CD4-positive, CD25-positive, alpha-beta regulatory T cell (primary cell): ENCODE measurements at regions not wholly inside any gene's neighbourhood (a gene's known extent, or its start where the extent isn't known, plus 50 kb on each side); places are given as distances from the start of the nearest gene placed in this dataset.
"Not testable (repeated sequence)": the region's sequence is repeated elsewhere in the genome, so short reads cannot be mapped to it uniquely, and the experiment has no call there.

Experiments
- ATAC-seq, 2 donors: fragments of 150-1000 bp; cut with Tn5 transposase; one replicate each; pipeline ENCODE4 v1.10.0; 2021; ENCODE audit warnings: low read depth in 2 of 2, moderate number of reproducible peaks in 2 of 2, moderate library complexity in 1 of 2
- DNase-seq, 3 donors: peaks; one replicate each; pipeline versions ENCODE4 v3.0.0 to v3.0.0-alpha.2; 2012 to 2022; ENCODE audit warnings: mixed read lengths in 1 of 3
- H3K27ac ChIP-seq: one replicate; pipeline ENCODE4 v1.7.0; 2013; ENCODE audit warnings: mild to moderate bottlenecking, low read length; ENCODE audit not compliant: insufficient read depth, poor library complexity, severe bottlenecking
- H3K27me3 ChIP-seq: one replicate; pipeline ENCODE4 v1.7.0; 2013; ENCODE audit warnings: low read length; ENCODE audit not compliant: control insufficient read depth, insufficient read depth
- H3K36me3 ChIP-seq: one replicate; pipeline ENCODE4 v1.7.0; 2013; ENCODE audit warnings: mild to moderate bottlenecking, low read length, moderate library complexity; ENCODE audit not compliant: control insufficient read depth, insufficient read depth
- H3K4me1 ChIP-seq: 2 replicates; pipeline ENCODE4 v1.7.0; 2013; ENCODE audit warnings: mild to moderate bottlenecking, low read length; ENCODE audit not compliant: insufficient read depth, control insufficient read depth, poor library complexity, severe bottlenecking
- H3K4me3 ChIP-seq: one replicate; pipeline ENCODE4 v1.7.0; 2013; ENCODE audit warnings: low read depth, mild to moderate bottlenecking, low read length, moderate library complexity
- H3K9me3 ChIP-seq, 2 experiments: 1 replicate in 1 of 2; 2 replicates in 1 of 2; pipeline ENCODE4 v1.7.0; 2013; ENCODE audit warnings: low read length in 2 of 2, mild to moderate bottlenecking in 1 of 2, moderate library complexity in 1 of 2; ENCODE audit not compliant: control insufficient read depth in 2 of 2
- H3K27ac Mint-ChIP-seq, 3 donors: one replicate each; pipeline ENCODE4 v1.8.0; 2020 to 2022; ENCODE audit warnings: mild to moderate bottlenecking in 3 of 3, mixed read lengths in 3 of 3, moderate library complexity in 2 of 3
- H3K27me3 Mint-ChIP-seq: one replicate; pipeline ENCODE4 v1.8.0; 2022; ENCODE audit warnings: mild to moderate bottlenecking, mixed read lengths
- H3K36me3 Mint-ChIP-seq: one replicate; pipeline ENCODE4 v1.8.0; 2020; ENCODE audit warnings: mixed read lengths
- H3K4me1 Mint-ChIP-seq, 4 donors: one replicate each; pipeline ENCODE4 v1.8.0; 2020 to 2022; ENCODE audit warnings: mixed read lengths in 4 of 4, mild to moderate bottlenecking in 1 of 4
- H3K4me3 Mint-ChIP-seq, 4 donors: one replicate each; pipeline ENCODE4 v1.8.0; 2020 to 2022; ENCODE audit warnings: mild to moderate bottlenecking in 4 of 4, mixed read lengths in 4 of 4, moderate library complexity in 3 of 4
- H3K9me3 Mint-ChIP-seq, 7 donors: one replicate each; pipeline ENCODE4 v1.8.0; 2020 to 2022; ENCODE audit warnings: mixed read lengths in 7 of 7, mild to moderate bottlenecking in 3 of 7, moderate library complexity in 2 of 7

- Mint-ChIP-seq H3K36me3 (no peaks in the 10 kb centered on the region), H3K4me3 (no peak overlapping the region), H3K27ac (no peak overlapping the region), H3K27me3 (no peaks in the 10 kb centered on the region), H3K9me3 (peaks cover 0 to 19% (median 9%) of the 10 kb centered on the region in 7 donors), H3K4me1 (no peaks in the 10 kb centered on the region)
- H3K27me3 ChIP-seq: no peaks in the 10 kb centered on the region
- no peak overlapping the region for H3K27ac ChIP-seq
- H3K4me1 ChIP-seq: no peaks in the 10 kb centered on the region
- no peaks in the 10 kb centered on the region for H3K36me3 ChIP-seq
- ATAC-seq (no peak), DNase-seq (no peak)
- H3K9me3 ChIP-seq: no peaks in the 10 kb centered on the region
- no peak overlapping the region for H3K4me3 ChIP-seq
Observed at GRCh38 chr1:190000365-190000872, 477.2 kb downstream of the BRINP3 start.

GRCh38 chr1:190001187-190001586 is 476.5 kb downstream of the BRINP3 start:
- Histone ChIP-seq H3K4me1 (no peaks in the 10 kb centered on the region), H3K36me3 (no peaks in the 10 kb centered on the region), H3K4me3 (no peak overlapping the region), H3K27ac (no peak overlapping the region), H3K9me3 (no peaks in the 10 kb centered on the region), H3K27me3 (no peaks in the 10 kb centered on the region)
- Mint-ChIP-seq H3K4me3 (no peak overlapping the region), H3K9me3 (peaks cover 0 to 23% (median 9%) of the 10 kb centered on the region in 7 donors), H3K27me3 (no peaks in the 10 kb centered on the region), H3K27ac (no peak overlapping the region), H3K36me3 (no peaks in the 10 kb centered on the region), H3K4me1 (no peaks in the 10 kb centered on the region)
- ATAC-seq (no peak), DNase-seq (no peak)

- H3K27me3 Mint-ChIP-seq: no peaks in the 10 kb centered on the region
- H3K27ac ChIP-seq: no peak overlapping the region
- peaks cover 0 to 18% (median 10%) of the 10 kb centered on the region in 7 donors for H3K9me3 Mint-ChIP-seq
- no peak overlapping the region for H3K4me3 ChIP-seq
- no peak for DNase-seq
- no peaks in the 10 kb centered on the region for H3K36me3 ChIP-seq
- H3K36me3 Mint-ChIP-seq: no peaks in the 10 kb centered on the region
- H3K4me1 ChIP-seq: no peaks in the 10 kb centered on the region
- H3K27me3 ChIP-seq: no peaks in the 10 kb centered on the region
- no peak for ATAC-seq
- no peak overlapping the region for H3K27ac Mint-ChIP-seq
- H3K9me3 ChIP-seq: no peaks in the 10 kb centered on the region
- no peak overlapping the region for H3K4me3 Mint-ChIP-seq
- no peaks in the 10 kb centered on the region for H3K4me1 Mint-ChIP-seq
Observed at GRCh38 chr1:190003376-190003775, 474.3 kb downstream of the BRINP3 start.

DNA sequence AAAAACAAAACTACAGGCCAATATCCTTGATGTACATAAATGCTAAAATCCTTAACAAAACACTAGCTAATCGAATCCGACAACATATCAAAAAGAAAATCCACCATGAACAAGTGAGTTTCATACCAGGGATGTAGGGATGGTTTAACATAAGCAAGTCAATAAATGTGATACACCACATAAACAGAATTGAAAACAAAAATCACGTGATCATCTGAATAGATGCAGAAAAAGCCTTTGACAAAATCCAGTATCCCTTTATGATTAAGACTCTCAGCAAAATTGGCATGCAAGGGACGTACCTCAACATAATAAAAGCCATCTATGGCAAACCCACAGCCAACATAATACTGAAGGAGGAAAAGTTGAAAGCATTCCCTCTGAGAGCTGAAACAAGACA is 466.1 kb downstream of the BRINP3 start:
- DNase-seq (no peak), ATAC-seq (no peak)
- Mint-ChIP-seq H3K9me3 (peaks cover 2 to 40% (median 15%) of the 10 kb centered on the region in 7 donors), H3K27me3 (no peaks in the 10 kb centered on the region), H3K27ac (no peak overlapping the region), H3K36me3 (no peaks in the 10 kb centered on the region), H3K4me3 (no peak overlapping the region), H3K4me1 (no peaks in the 10 kb centered on the region)
- Histone ChIP-seq H3K9me3 (no peaks in the 10 kb centered on the region), H3K27ac (no peak overlapping the region), H3K27me3 (no peaks in the 10 kb centered on the region), H3K4me3 (no peak overlapping the region), H3K4me1 (no peaks in the 10 kb centered on the region), H3K36me3 (no peaks in the 10 kb centered on the region)

DNA sequence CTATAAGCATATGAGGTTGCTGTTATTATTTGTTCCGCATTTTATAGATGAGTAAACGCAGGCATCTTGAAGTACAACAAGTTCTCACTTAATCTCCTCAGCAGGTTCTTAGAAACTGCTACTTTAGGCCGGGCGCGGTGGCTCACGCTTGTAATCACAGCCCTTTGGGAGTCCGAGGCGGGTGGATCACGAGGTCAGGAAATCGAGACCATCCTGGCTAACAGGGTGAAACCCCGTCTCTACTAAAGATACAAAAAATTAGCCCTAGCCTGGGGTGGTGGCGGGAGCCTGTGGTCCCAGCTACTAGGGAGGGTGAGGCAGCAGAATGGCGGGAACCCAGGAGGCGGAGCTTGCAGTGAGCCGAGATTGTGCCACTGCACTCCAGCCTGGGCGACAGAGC is 458.5 kb downstream of the BRINP3 start:
- not testable (repeated sequence) for H3K4me1 ChIP-seq, H3K27ac ChIP-seq, H3K36me3 ChIP-seq, H3K27ac Mint-ChIP-seq, H3K9me3 ChIP-seq, ATAC-seq, H3K4me1 Mint-ChIP-seq, H3K27me3 Mint-ChIP-seq, H3K27me3 ChIP-seq, H3K36me3 Mint-ChIP-seq, H3K4me3 Mint-ChIP-seq, DNase-seq, H3K4me3 ChIP-seq
- peaks cover 0 to 38% (median 7%) of the 10 kb centered on the region in 7 donors for H3K9me3 Mint-ChIP-seq

GRCh38 chr1:190019717-190020116 is 457.9 kb downstream of the BRINP3 start:
- H3K9me3 Mint-ChIP-seq: peaks cover 0 to 38% (median 7%) of the 10 kb centered on the region in 7 donors
- Histone ChIP-seq H3K27me3 (no peaks in the 10 kb centered on the region), H3K4me3 (no peak overlapping the region), H3K27ac (no peak overlapping the region), H3K4me1 (no peaks in the 10 kb centered on the region), H3K9me3 (peaks cover 0 to 8% of the 10 kb centered on the region in 2 experiments), H3K36me3 (no peaks in the 10 kb centered on the region)
- no peak overlapping the region for H3K4me3 Mint-ChIP-seq
- no peak for ATAC-seq
- no peak overlapping the region for H3K27ac Mint-ChIP-seq
- no peaks in the 10 kb centered on the region for H3K36me3 Mint-ChIP-seq
- no peak for DNase-seq
- H3K27me3 Mint-ChIP-seq: no peaks in the 10 kb centered on the region
- no peaks in the 10 kb centered on the region for H3K4me1 Mint-ChIP-seq

GRCh38 chr1:190022709-190023108 is 455.0 kb downstream of the BRINP3 start:
- H3K27ac ChIP-seq: no peak overlapping the region
- Mint-ChIP-seq H3K9me3 (peaks cover 0 to 20% (median 5%) of the 10 kb centered on the region in 7 donors), H3K27ac (no peak overlapping the region), H3K36me3 (no peaks in the 10 kb centered on the region), H3K4me3 (no peak overlapping the region), H3K4me1 (no peaks in the 10 kb centered on the region), H3K27me3 (no peaks in the 10 kb centered on the region)
- ATAC-seq: no peak
- no peaks in the 10 kb centered on the region for H3K36me3 ChIP-seq
- no peak for DNase-seq
- H3K4me1 ChIP-seq: no peaks in the 10 kb centered on the region
- no peak overlapping the region for H3K4me3 ChIP-seq
- peaks cover 0 to 8% of the 10 kb centered on the region in 2 experiments for H3K9me3 ChIP-seq
- H3K27me3 ChIP-seq: no peaks in the 10 kb centered on the region

- H3K27me3 ChIP-seq: no peaks in the 10 kb centered on the region
- Mint-ChIP-seq H3K4me1 (no peaks in the 10 kb centered on the region), H3K36me3 (no peaks in the 10 kb centered on the region)
Observed at GRCh38 chr1:190029441-190029840, 448.2 kb downstream of the BRINP3 start.

More at GRCh38 chr1:190029441-190029840, 448.2 kb downstream of the BRINP3 start:
- Histone ChIP-seq H3K9me3 (peaks cover 4 to 7% of the 10 kb centered on the region in 2 experiments), H3K27ac (no peak overlapping the region), H3K4me1 (no peaks in the 10 kb centered on the region), H3K36me3 (no peaks in the 10 kb centered on the region), H3K4me3 (no peak overlapping the region)
- Mint-ChIP-seq H3K4me3 (no peak overlapping the region), H3K27ac (no peak overlapping the region), H3K27me3 (no peaks in the 10 kb centered on the region), H3K9me3 (peaks cover 6 to 10% (median 7%) of the 10 kb centered on the region in 7 donors)
- ATAC-seq (no peak), DNase-seq (no peak)
